H1 (cell line): ENCODE measurements at regions not wholly inside any gene's neighbourhood (a gene's known extent, or its start where the extent isn't known, plus 50 kb on each side); places are given as distances from the start of the nearest gene placed in this dataset.
A peak's percentile ranks its signal among the peaks of the same experiment; 100 is the strongest.

ENCODE experiments used
- CTCF ChIA-PET: fragments of 300-600 bp; sonication (Branson Sonifier 250); formaldehyde crosslinking; loops from one replicate; lab custom pipeline; 2021; ENCODE audit not compliant: partially characterized antibody; lab: Charles Lee
- POLR2A ChIA-PET: fragments of 300-600 bp; sonication (Branson Sonifier 250); formaldehyde crosslinking; loops from one replicate; lab custom pipeline; 2021; ENCODE audit warnings: inconsistent platforms; ENCODE audit not compliant: partially characterized antibody; lab: Charles Lee
- DNase-seq, 2 experiments: peaks; one replicate each; pipeline versions ENCODE4 v3.0.0 to v3.0.0-alpha.2; 2010 to 2022; ENCODE audit warnings: low spot score in 2 of 2, low read depth in 1 of 2, mixed read lengths in 1 of 2
- FAIRE-seq: peaks from 2 replicates; lab custom pipeline; 2011; peaks lifted over from hg19 to GRCh38; lab: Jason Lieb, UNC
- H2AFZ ChIP-seq: 2 replicates; pipeline ENCODE4 v1.8.1; 2012; ENCODE audit warnings: low read length, inconsistent platforms
- H2AK5ac ChIP-seq: 2 replicates; pipeline ENCODE4 v1.6.1; 2013; ENCODE audit warnings: low read depth, low read length
- H2BK120ac ChIP-seq: replicated peaks from 2 replicates; pipeline ENCODE3; 2013; ENCODE audit warnings: low read depth, low read length, inconsistent platforms
- H2BK12ac ChIP-seq: 2 replicates; pipeline ENCODE4 v1.6.1; 2013; ENCODE audit warnings: low read depth, low read length
- H2BK15ac ChIP-seq: 2 replicates; pipeline ENCODE4 v1.6.1; 2013; ENCODE audit warnings: low read length
- H2BK20ac ChIP-seq: 2 replicates; pipeline ENCODE4 v1.6.1; 2013; ENCODE audit warnings: low read length
- H2BK5ac ChIP-seq: 2 replicates; pipeline ENCODE4 v1.6.1; 2013; ENCODE audit warnings: low read depth, low read length
- H3K14ac ChIP-seq: 2 replicates; pipeline ENCODE4 v1.6.1; 2013; ENCODE audit warnings: inconsistent platforms; ENCODE audit not compliant: insufficient read length
- H3K18ac ChIP-seq: 2 replicates; pipeline ENCODE4 v1.6.1; 2013; ENCODE audit warnings: low read length; ENCODE audit errors: extremely low read depth
- H3K23ac ChIP-seq: 2 replicates; pipeline ENCODE4 v1.6.1; 2013; ENCODE audit warnings: inconsistent platforms; ENCODE audit not compliant: insufficient read length
- H3K23me2 ChIP-seq: 2 replicates; pipeline ENCODE4 v1.6.1; 2013; ENCODE audit warnings: low read depth, low read length
- H3K27ac ChIP-seq: 2 replicates; pipeline ENCODE4 v1.6.1; 2011; ENCODE audit warnings: low read depth, low read length, inconsistent platforms
- H3K27me3 ChIP-seq, 4 experiments: replicated peaks in 1 of 4; 1 replicate in 1 of 4; 2 replicates in 3 of 4; pipeline versions ENCODE4 v1.6.1 to v1.8.1; 2011 to 2013; ENCODE audit warnings: low read length in 3 of 4, mild to moderate bottlenecking in 3 of 4, inconsistent platforms in 2 of 4, mixed read lengths in 2 of 4, moderate library complexity in 1 of 4; ENCODE audit not compliant: control insufficient read depth in 3 of 4, insufficient read depth in 3 of 4; ENCODE audit errors: extremely low read depth in 1 of 4
- H3K36me3 ChIP-seq, 4 experiments: 2 replicates each; pipeline versions ENCODE4 v1.6.1 to v1.8.1; 2011 to 2013; ENCODE audit warnings: mild to moderate bottlenecking in 4 of 4, low read length in 3 of 4, moderate library complexity in 2 of 4, control low read depth in 1 of 4, inconsistent platforms in 1 of 4; ENCODE audit not compliant: insufficient read depth in 4 of 4, control insufficient read depth in 2 of 4
- H3K4ac ChIP-seq: replicated peaks from 2 replicates; pipeline ENCODE3; 2013; ENCODE audit warnings: low read length, low read depth, mixed read lengths, inconsistent platforms; ENCODE audit not compliant: insufficient read length
- H3K4me1 ChIP-seq, 4 experiments: replicated peaks in 1 of 4; 1 replicate in 1 of 4; 2 replicates in 3 of 4; pipeline versions ENCODE4 v1.6.1 to v1.8.1; 2011 to 2013; ENCODE audit warnings: low read length in 3 of 4, inconsistent platforms in 2 of 4, mixed read lengths in 1 of 4; ENCODE audit not compliant: insufficient read depth in 4 of 4, control insufficient read depth in 3 of 4
- H3K4me2 ChIP-seq, 2 experiments: 2 replicates each; pipeline versions ENCODE4 v1.6.1 to v1.8.1; 2011 to 2013; ENCODE audit warnings: low read depth in 2 of 2, low read length in 2 of 2, control low read depth in 1 of 2, inconsistent platforms in 1 of 2, mild to moderate bottlenecking in 1 of 2; ENCODE audit not compliant: insufficient read depth in 1 of 2
- H3K4me3 ChIP-seq, 4 experiments: fragments of 200-600, 300-600 bp in 1 of 4; sonication (generic), shearing (Covaris generic), sonication (Bioruptor Twin) in 1 of 4; 2 replicates each; pipeline versions ENCODE4 v1.5.1 to v1.8.1; 2011 to 2016; ENCODE audit warnings: low read length in 4 of 4, low read depth in 3 of 4, control low read depth in 2 of 4, inconsistent platforms in 2 of 4, mild to moderate bottlenecking in 2 of 4, mixed read lengths in 1 of 4, moderate library complexity in 1 of 4; ENCODE audit not compliant: insufficient read depth in 2 of 4; ENCODE audit errors: extremely low read depth in 1 of 4
- H3K56ac ChIP-seq: replicated peaks from 2 replicates; pipeline ENCODE3; 2013; ENCODE audit warnings: low read depth, mild to moderate bottlenecking, mixed read lengths, low read length, inconsistent platforms; ENCODE audit not compliant: insufficient read length
- H3K79me1 ChIP-seq: 2 replicates; pipeline ENCODE4 v1.6.1; 2013; ENCODE audit warnings: low read depth, low read length, control low read depth
- H3K79me2 ChIP-seq, 2 experiments: 2 replicates each; pipeline versions ENCODE4 v1.6.1 to v1.8.1; 2012 to 2013; ENCODE audit warnings: low read length in 2 of 2, mild to moderate bottlenecking in 2 of 2, inconsistent platforms in 1 of 2; ENCODE audit not compliant: insufficient read depth in 2 of 2, control insufficient read depth in 1 of 2
- H3K9ac ChIP-seq, 4 experiments: replicated peaks in 1 of 4; 1 replicate in 1 of 4; 2 replicates in 3 of 4; pipeline versions ENCODE4 v1.6.1 to v1.8.1; 2011 to 2013; ENCODE audit warnings: low read depth in 3 of 4, low read length in 3 of 4, control low read depth in 2 of 4, mild to moderate bottlenecking in 2 of 4, moderate library complexity in 2 of 4, inconsistent platforms in 1 of 4; ENCODE audit errors: extremely low read depth in 1 of 4
- H3K9me3 ChIP-seq, 2 experiments: 2 replicates each; pipeline versions ENCODE4 v1.6.1 to v1.8.1; 2012 to 2013; ENCODE audit warnings: mild to moderate bottlenecking in 2 of 2, moderate library complexity in 2 of 2, control low read depth in 1 of 2, inconsistent platforms in 1 of 2, low read depth in 1 of 2, low read length in 1 of 2, mixed read lengths in 1 of 2; ENCODE audit not compliant: insufficient read depth in 2 of 2
- H4K20me1 ChIP-seq, 2 experiments: replicated peaks in 1 of 2; 2 replicates each; pipeline versions ENCODE3 to v1.8.1; 2011 to 2013; ENCODE audit warnings: inconsistent platforms in 2 of 2, low read length in 2 of 2, mild to moderate bottlenecking in 1 of 2; ENCODE audit not compliant: insufficient read depth in 2 of 2, control insufficient read depth in 1 of 2
- H4K5ac ChIP-seq: 2 replicates; pipeline ENCODE4 v1.6.1; 2013; ENCODE audit warnings: low read length, low read depth, mixed read lengths, inconsistent platforms; ENCODE audit not compliant: insufficient read length
- H4K8ac ChIP-seq: 2 replicates; pipeline ENCODE4 v1.8.0; 2013; ENCODE audit warnings: mild to moderate bottlenecking, moderate library complexity, low read length, inconsistent platforms; ENCODE audit not compliant: insufficient read depth; ENCODE audit errors: extremely low read depth
- H4K91ac ChIP-seq: replicated peaks from 2 replicates; pipeline ENCODE3; 2013; ENCODE audit warnings: low read length, mixed read lengths, inconsistent platforms; ENCODE audit not compliant: insufficient read length
- RAD21 ChIP-seq, 2 experiments: IDR thresholded peaks in 1 of 2; conservative IDR thresholded peaks in 1 of 2; 2 replicates each; pipeline ENCODE4 v1.6.1; 2011; ENCODE audit warnings: low read depth in 2 of 2, low read length in 2 of 2, improper control_type of control experiment in 1 of 2, inconsistent platforms in 1 of 2, mild to moderate bottlenecking in 1 of 2, moderate library complexity in 1 of 2
- WGBS, 2 experiments: shearing (Covaris generic) in 1 of 2; methylation state at CpG; one replicate each; pipeline versions ENCODE4 v1.1.6 to v1.1.7; 2013 to 2015; ENCODE audit warnings: low lambda C conversion rate in 2 of 2, mixed read lengths in 2 of 2, inconsistent platforms in 1 of 2, low coverage in 1 of 2, missing lambda C conversion rate in 1 of 2; ENCODE audit not compliant: insufficient replicate concordance in 2 of 2, insufficient coverage in 1 of 2, insufficient read length in 1 of 2; ENCODE audit errors: extremely low coverage in 1 of 2, missing lambda C conversion rate in 1 of 2; 5-methylcytosine and 5-hydroxymethylcytosine counted together
- TF ChIP-seq, protein P1 (sequence below): IDR thresholded peaks from 2 replicates; pipeline ENCODE4 v1.6.1; 2012; ENCODE audit warnings: low read length, inconsistent platforms
- TF ChIP-seq, protein P2 (sequence below), 3 experiments: IDR thresholded peaks; 1 replicate in 2 of 3; 2 replicates in 1 of 3; pipeline versions ENCODE4 v1.5.1 to v1.6.1; 2011; ENCODE audit warnings: low read length in 3 of 3, mild to moderate bottlenecking in 3 of 3, inconsistent platforms in 2 of 3, low read depth in 1 of 3, moderate library complexity in 1 of 3; ENCODE audit not compliant: insufficient read depth in 1 of 3; ENCODE audit errors: control extremely low read depth in 1 of 3

DNA sequence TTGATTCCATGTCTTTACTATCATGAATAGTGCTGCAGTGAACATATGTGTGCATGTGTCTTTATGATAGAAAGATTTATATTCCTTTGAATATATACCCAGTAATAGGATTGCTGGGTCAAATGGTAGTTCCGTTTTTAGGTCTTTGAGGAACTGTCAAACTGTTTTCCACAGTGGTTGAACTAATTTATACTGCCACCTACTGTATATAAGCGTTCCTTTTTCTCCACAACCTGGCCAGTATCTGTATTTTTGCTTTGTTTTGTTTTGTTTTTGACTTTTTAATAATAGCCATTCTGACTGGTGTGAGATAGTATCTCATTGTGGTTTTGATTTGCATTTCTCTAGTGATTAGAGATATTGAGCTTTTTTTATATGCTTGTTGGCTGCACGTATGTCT is 641.6 kb downstream of the SUCLG1 start:
- Histone ChIP-seq H3K23ac (no peak overlapping the region), H2AK5ac (no peak overlapping the region), H3K56ac (no peak overlapping the region), H2BK20ac (no peak overlapping the region), H3K9ac (no peak overlapping the region), H3K18ac (no peak overlapping the region), H3K9me3 (no peaks in the 10 kb centered on the region), H2BK15ac (no peak overlapping the region), H3K4ac (no peak overlapping the region), H4K5ac (no peak overlapping the region), H3K27me3 (no peaks in the 10 kb centered on the region), H3K23me2 (peaks cover 2% of the 10 kb centered on the region; the same call in 1 of the 2 replicates), H3K79me2 (no peaks in the 10 kb centered on the region), H4K8ac (no peak overlapping the region)
- no peak for DNase-seq
- WGBS, 2 experiments, result 62% methylated on average over 3 of the region's 3 CpGs; no CpG with 5 or more reads in 1 of the 2 experiments
- TF ChIP-seq, protein P1, sequence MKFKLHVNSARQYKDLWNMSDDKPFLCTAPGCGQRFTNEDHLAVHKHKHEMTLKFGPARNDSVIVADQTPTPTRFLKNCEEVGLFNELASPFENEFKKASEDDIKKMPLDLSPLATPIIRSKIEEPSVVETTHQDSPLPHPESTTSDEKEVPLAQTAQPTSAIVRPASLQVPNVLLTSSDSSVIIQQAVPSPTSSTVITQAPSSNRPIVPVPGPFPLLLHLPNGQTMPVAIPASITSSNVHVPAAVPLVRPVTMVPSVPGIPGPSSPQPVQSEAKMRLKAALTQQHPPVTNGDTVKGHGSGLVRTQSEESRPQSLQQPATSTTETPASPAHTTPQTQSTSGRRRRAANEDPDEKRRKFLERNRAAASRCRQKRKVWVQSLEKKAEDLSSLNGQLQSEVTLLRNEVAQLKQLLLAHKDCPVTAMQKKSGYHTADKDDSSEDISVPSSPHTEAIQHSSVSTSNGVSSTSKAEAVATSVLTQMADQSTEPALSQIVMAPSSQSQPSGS, result no peak
- TF ChIP-seq RAD21 (IDR thresholded peaks at IDR 0.05 in 1 of 2, conservative IDR thresholded peaks at IDR 0.05 in 1 of 2; ENCODE audit: low read depth in 2 of 2, low read length in 2 of 2), result peak; percentile 52 to 55
- TF ChIP-seq, protein P2, sequence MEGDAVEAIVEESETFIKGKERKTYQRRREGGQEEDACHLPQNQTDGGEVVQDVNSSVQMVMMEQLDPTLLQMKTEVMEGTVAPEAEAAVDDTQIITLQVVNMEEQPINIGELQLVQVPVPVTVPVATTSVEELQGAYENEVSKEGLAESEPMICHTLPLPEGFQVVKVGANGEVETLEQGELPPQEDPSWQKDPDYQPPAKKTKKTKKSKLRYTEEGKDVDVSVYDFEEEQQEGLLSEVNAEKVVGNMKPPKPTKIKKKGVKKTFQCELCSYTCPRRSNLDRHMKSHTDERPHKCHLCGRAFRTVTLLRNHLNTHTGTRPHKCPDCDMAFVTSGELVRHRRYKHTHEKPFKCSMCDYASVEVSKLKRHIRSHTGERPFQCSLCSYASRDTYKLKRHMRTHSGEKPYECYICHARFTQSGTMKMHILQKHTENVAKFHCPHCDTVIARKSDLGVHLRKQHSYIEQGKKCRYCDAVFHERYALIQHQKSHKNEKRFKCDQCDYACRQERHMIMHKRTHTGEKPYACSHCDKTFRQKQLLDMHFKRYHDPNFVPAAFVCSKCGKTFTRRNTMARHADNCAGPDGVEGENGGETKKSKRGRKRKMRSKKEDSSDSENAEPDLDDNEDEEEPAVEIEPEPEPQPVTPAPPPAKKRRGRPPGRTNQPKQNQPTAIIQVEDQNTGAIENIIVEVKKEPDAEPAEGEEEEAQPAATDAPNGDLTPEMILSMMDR (IDR thresholded peaks at IDR 0.05; ENCODE audit: control extremely low read depth in 1 of 3, insufficient read depth in 1 of 3, low read depth in 1 of 3, low read length in 3 of 3), result peak in 1 of 3 experiments; percentile 14; a peak in 2 of 4 replicates
- TF ChIP-seq, all 59 proteins: peak for 2
- Histone ChIP-seq H4K91ac (no peak overlapping the region), H2BK5ac (no peak overlapping the region), H2BK12ac (no peak overlapping the region), H3K4me2 (no peak overlapping the region), H2AFZ (no peak overlapping the region), H3K79me1 (no peaks in the 10 kb centered on the region), H2BK120ac (no peak overlapping the region), H3K4me3 (no peak overlapping the region), H3K27ac (no peak overlapping the region), H4K20me1 (no peaks in the 10 kb centered on the region), H3K36me3 (no peaks in the 10 kb centered on the region), H3K4me1 (no peaks in the 10 kb centered on the region), H3K14ac (no peak overlapping the region)
- no peak for FAIRE-seq
- CTCF ChIA-PET, result interaction anchor here (0.7 to 1.2 kb wide), 4 partner anchors 9 to 160 kb away, joined by 3 to 7 read pairs (median 4); no protein-coding TSS in a partner anchor
- POLR2A ChIA-PET, result no interaction called here
